ENCODE measurements at regions not wholly inside any gene's neighbourhood (a gene's known extent, or its start where the extent isn't known, plus 50 kb on each side); places are given as distances from the start of the nearest gene placed in this dataset.

- TF ChIP-seq POLR2A (IDR thresholded peaks at IDR 0.05; ENCODE audit: low read length) (no peak), GATA1 (IDR thresholded peaks at IDR 0.05; ENCODE audit: low read depth, low read length) (no peak)
These were observed 72.7 kb upstream of the CTAGE1 start for GRCh38 chr18:22490429-22490846.

Measured in erythroblast (primary cell).